ENCODE measurements at regions not wholly inside any gene's neighbourhood (a gene's known extent, or its start where the extent isn't known, plus 50 kb on each side); places are given as distances from the start of the nearest gene placed in this dataset.
A peak's percentile ranks its signal among the peaks of the same experiment; 100 is the strongest.
"Not testable (repeated sequence)": the region's sequence is repeated elsewhere in the genome, so short reads cannot be mapped to it uniquely, and the experiment has no call there.

- DNase-seq, result no peak
Observed at GRCh38 chr12:38016602-38017001, 300.0 kb upstream of the ALG10B start.

- DNase-seq, result no peak
Observed at GRCh38 chr12:38025916-38026315, 290.7 kb upstream of the ALG10B start.

GRCh38 chr12:38053113-38053512, 263.5 kb upstream of the ALG10B start:
- no peak for DNase-seq

GRCh38 chr12:38053655-38054464, 262.7 kb upstream of the ALG10B start:
- DNase-seq, result no peak

- DNase-seq, result no peak
Observed at GRCh38 chr12:38056701-38057689, 259.6 kb upstream of the ALG10B start.

GRCh38 chr12:38099686-38100085, 216.9 kb upstream of the ALG10B start:
- DNase-seq, result no peak

GRCh38 chr12:38101753-38102152, 214.8 kb upstream of the ALG10B start:
- DNase-seq, result no peak

- no peak for DNase-seq
Observed at GRCh38 chr12:38102197-38102596, 214.4 kb upstream of the ALG10B start.

- DNase-seq, result no peak
Observed at GRCh38 chr12:38110026-38110699, 206.4 kb upstream of the ALG10B start.

- DNase-seq, result no peak
Observed at GRCh38 chr12:38113991-38114390, 202.6 kb upstream of the ALG10B start.

GRCh38 chr12:38116968-38117367, 199.6 kb upstream of the ALG10B start:
- no peak for DNase-seq

- DNase-seq, result no peak
Observed at GRCh38 chr12:38118632-38119031, 197.9 kb upstream of the ALG10B start.

GRCh38 chr12:38120438-38120837, 196.1 kb upstream of the ALG10B start:
- DNase-seq, result no peak

- DNase-seq, result not testable (repeated sequence)
Observed at GRCh38 chr12:38123028-38123427, 193.5 kb upstream of the ALG10B start.

- no peak for DNase-seq
Observed at GRCh38 chr12:38123566-38124246, 192.9 kb upstream of the ALG10B start.

GRCh38 chr12:38124247-38125012, 192.1 kb upstream of the ALG10B start:
- DNase-seq, result no peak

- DNase-seq, result no peak
Observed at GRCh38 chr12:38132139-38132538, 184.4 kb upstream of the ALG10B start.

- DNase-seq, result no peak
Observed at GRCh38 chr12:38137287-38137686, 179.3 kb upstream of the ALG10B start.

- no peak for DNase-seq
Observed at GRCh38 chr12:38137716-38138115, 178.9 kb upstream of the ALG10B start.

GRCh38 chr12:38138225-38139221, 178.1 kb upstream of the ALG10B start:
- peak; percentile 61 for DNase-seq
